Neutrophil (primary cell): ENCODE measurements at regions not wholly inside any gene's neighbourhood (a gene's known extent, or its start where the extent isn't known, plus 50 kb on each side); places are given as distances from the start of the nearest gene placed in this dataset.

Experiments
- H3K27ac ChIP-seq: fragments of 200-600 bp; sonication (generic); 2 replicates; pipeline ENCODE4 v1.5.1; 2016; ENCODE audit warnings: mild to moderate bottlenecking, moderate library complexity
- H3K27me3 ChIP-seq: fragments of 200-600 bp; sonication (generic); 2 replicates; pipeline ENCODE4 v1.6.0; 2016; ENCODE audit warnings: mild to moderate bottlenecking
- H3K36me3 ChIP-seq: fragments of 200-600 bp; sonication (generic); 2 replicates; pipeline ENCODE4 v1.5.1; 2017
- H3K4me1 ChIP-seq, 2 experiments: fragments of 200-600 bp in 1 of 2; sonication (generic) in 1 of 2; 1 replicate in 1 of 2; 2 replicates in 1 of 2; pipeline versions ENCODE4 v1.5.1 to v1.6.1; 2013 to 2016; ENCODE audit warnings: low read depth in 1 of 2, low read length in 1 of 2, mild to moderate bottlenecking in 1 of 2, moderate library complexity in 1 of 2; ENCODE audit not compliant: control insufficient read depth in 1 of 2, insufficient read depth in 1 of 2
- H3K4me3 ChIP-seq, 2 experiments: fragments of 200-600 bp in 1 of 2; sonication (generic) in 1 of 2; 1 replicate in 1 of 2; 2 replicates in 1 of 2; pipeline ENCODE4 v1.5.1; 2013 to 2016; ENCODE audit warnings: low read depth in 1 of 2, low read length in 1 of 2, mild to moderate bottlenecking in 1 of 2, moderate library complexity in 1 of 2
- H3K9me3 ChIP-seq: fragments of 200-600 bp; sonication (generic); 2 replicates; pipeline ENCODE4 v1.5.1; 2016
- CTCF ChIP-seq: fragments of 200-600 bp; sonication (generic); IDR thresholded peaks from 2 replicates; pipeline ENCODE4 v1.5.1; 2016; ENCODE audit warnings: antibody characterized with exemption

GRCh38 chrX:121238093-121238492, 190.7 kb downstream of the GLUD2 start:
- no peak for TF ChIP-seq CTCF
- Histone ChIP-seq H3K27ac (no peak overlapping the region), H3K4me3 (no peak overlapping the region), H3K4me1 (no peaks in the 10 kb centered on the region), H3K27me3 (no peaks in the 10 kb centered on the region), H3K36me3 (no peaks in the 10 kb centered on the region), H3K9me3 (no peaks in the 10 kb centered on the region)

GRCh38 chrX:121244511-121244910, 197.1 kb downstream of the GLUD2 start:
- TF ChIP-seq CTCF = no peak
- no peaks in the 10 kb centered on the region for H3K36me3 ChIP-seq
- H3K4me1 ChIP-seq = no peaks in the 10 kb centered on the region
- no peak overlapping the region for H3K27ac ChIP-seq
- H3K9me3 ChIP-seq = no peaks in the 10 kb centered on the region
- no peak overlapping the region for H3K4me3 ChIP-seq
- H3K27me3 ChIP-seq = no peaks in the 10 kb centered on the region

GRCh38 chrX:121245763-121246162, 198.4 kb downstream of the GLUD2 start:
- Histone ChIP-seq H3K4me1 (no peaks in the 10 kb centered on the region), H3K9me3 (no peaks in the 10 kb centered on the region), H3K27me3 (no peaks in the 10 kb centered on the region), H3K27ac (no peak overlapping the region), H3K36me3 (no peaks in the 10 kb centered on the region), H3K4me3 (no peak overlapping the region)
- TF ChIP-seq CTCF = no peak

- H3K4me3 ChIP-seq = no peak overlapping the region
- no peak for TF ChIP-seq CTCF
- no peaks in the 10 kb centered on the region for H3K4me1 ChIP-seq
- no peaks in the 10 kb centered on the region for H3K27me3 ChIP-seq
- H3K27ac ChIP-seq = no peak overlapping the region
- no peaks in the 10 kb centered on the region for H3K36me3 ChIP-seq
- H3K9me3 ChIP-seq = no peaks in the 10 kb centered on the region
Observed at GRCh38 chrX:121254336-121254735, 206.9 kb downstream of the GLUD2 start.

- Histone ChIP-seq H3K4me3 (no peak overlapping the region), H3K36me3 (no peaks in the 10 kb centered on the region), H3K27ac (no peak overlapping the region), H3K4me1 (no peaks in the 10 kb centered on the region), H3K9me3 (no peaks in the 10 kb centered on the region), H3K27me3 (no peaks in the 10 kb centered on the region)
- no peak for TF ChIP-seq CTCF
Observed at GRCh38 chrX:121256647-121257046, 209.2 kb downstream of the GLUD2 start.

- TF ChIP-seq CTCF = no peak
- Histone ChIP-seq H3K9me3 (no peaks in the 10 kb centered on the region), H3K36me3 (no peaks in the 10 kb centered on the region), H3K27me3 (no peaks in the 10 kb centered on the region), H3K4me3 (no peak overlapping the region), H3K27ac (no peak overlapping the region), H3K4me1 (no peaks in the 10 kb centered on the region)
Observed at GRCh38 chrX:121258545-121258944, 211.1 kb downstream of the GLUD2 start.
